ENCODE measurements at regions not wholly inside any gene's neighbourhood (a gene's known extent, or its start where the extent isn't known, plus 50 kb on each side); places are given as distances from the start of the nearest gene placed in this dataset.

DNA sequence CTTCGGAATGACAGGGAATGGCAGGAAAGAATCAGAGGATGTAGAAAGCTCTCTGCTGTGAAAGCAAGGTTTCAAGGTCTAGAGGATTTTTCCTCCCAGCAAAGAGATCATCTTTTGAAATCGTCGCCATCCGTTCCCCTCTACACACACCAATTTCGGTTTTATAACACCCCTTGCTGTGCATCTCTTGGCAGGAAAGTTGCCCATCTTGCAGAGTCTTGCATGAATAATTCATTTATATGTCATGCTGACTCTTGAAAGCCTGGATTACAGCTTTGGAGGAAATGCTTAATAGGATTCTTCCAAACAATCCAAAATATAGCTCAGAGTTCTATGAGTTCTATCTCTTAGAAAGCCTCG is 262.7 kb downstream of the CHL1 start:
- Mint-ChIP-seq H3K27me3 (ENCODE audit: low read depth) (no peaks in the 10 kb centered on the region), H3K4me3 (no peak overlapping the region), H3K4me1 (ENCODE audit: low read depth) (no peaks in the 10 kb centered on the region), H3K27ac (no peak overlapping the region), H3K9me3 (ENCODE audit: insufficient read depth) (peaks cover 4% of the 10 kb centered on the region), H3K36me3 (ENCODE audit: low read depth) (no peaks in the 10 kb centered on the region)
- ChIA-PET CTCF (interaction anchor here (1.4 kb wide), 1 partner anchor 9 kb away, joined by 3 read pairs; no protein-coding TSS in a partner anchor), POLR2A (no interaction called here)
- no peak for ATAC-seq
- no peak for DNase-seq

DNA sequence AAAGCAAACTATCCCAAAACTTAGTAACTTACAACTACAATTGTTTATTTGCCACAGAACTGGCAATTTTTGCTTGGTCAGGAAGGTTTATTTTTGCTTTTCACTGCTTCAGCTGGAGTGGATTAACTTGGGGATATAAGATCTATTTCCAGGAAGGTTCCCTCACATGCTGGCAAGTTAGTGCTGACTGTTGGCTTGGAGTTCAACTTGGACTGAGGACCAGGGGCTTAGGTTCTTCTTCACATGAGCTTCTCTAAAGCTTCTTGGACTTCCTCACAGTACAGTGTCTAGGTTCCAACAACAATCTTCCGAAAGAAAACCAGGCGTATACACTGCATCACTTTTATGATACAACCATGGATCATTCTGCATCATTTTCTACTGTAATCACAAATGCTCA is 264.4 kb downstream of the CHL1 start:
- POLR2A ChIA-PET, result no interaction called here
- H3K4me3 Mint-ChIP-seq, result no peak overlapping the region
- no peak for DNase-seq
- H3K27ac Mint-ChIP-seq, result no peak overlapping the region
- no peak for ATAC-seq
- H3K4me1 Mint-ChIP-seq (ENCODE audit: low read depth), result no peaks in the 10 kb centered on the region
- no peaks in the 10 kb centered on the region for H3K36me3 Mint-ChIP-seq (ENCODE audit: low read depth)
- peaks cover 4% of the 10 kb centered on the region for H3K9me3 Mint-ChIP-seq (ENCODE audit: insufficient read depth)
- H3K27me3 Mint-ChIP-seq (ENCODE audit: low read depth), result no peaks in the 10 kb centered on the region
- CTCF ChIA-PET, result no interaction called here

DNA sequence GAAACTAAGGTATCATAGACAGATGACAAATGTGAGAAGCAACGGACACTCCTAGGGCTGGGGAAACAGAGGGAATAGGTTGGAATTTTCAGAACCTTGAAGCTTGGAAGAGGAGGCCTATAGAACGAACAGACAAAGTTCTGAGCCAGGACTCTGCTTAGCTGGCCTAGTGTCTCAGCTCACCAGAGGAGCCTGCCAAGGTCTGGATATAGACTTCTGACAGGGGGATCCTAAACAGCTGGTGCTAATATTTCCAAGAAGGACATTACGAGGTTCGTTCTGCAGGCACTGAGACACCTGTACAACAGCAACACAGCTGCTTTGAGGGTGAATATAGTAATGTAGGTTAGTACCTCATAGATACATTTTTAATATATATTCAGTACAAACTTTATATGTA is 266.3 kb downstream of the CHL1 start:
- no peak for ATAC-seq
- H3K9me3 Mint-ChIP-seq (ENCODE audit: insufficient read depth), result peaks cover 4% of the 10 kb centered on the region
- DNase-seq, result no peak
- H3K4me3 Mint-ChIP-seq, result no peak overlapping the region
- no peak overlapping the region for H3K27ac Mint-ChIP-seq
- no peaks in the 10 kb centered on the region for H3K27me3 Mint-ChIP-seq (ENCODE audit: low read depth)
- POLR2A ChIA-PET, result no interaction called here
- no peaks in the 10 kb centered on the region for H3K4me1 Mint-ChIP-seq (ENCODE audit: low read depth)
- no peaks in the 10 kb centered on the region for H3K36me3 Mint-ChIP-seq (ENCODE audit: low read depth)
- CTCF ChIA-PET, result no interaction called here

DNA sequence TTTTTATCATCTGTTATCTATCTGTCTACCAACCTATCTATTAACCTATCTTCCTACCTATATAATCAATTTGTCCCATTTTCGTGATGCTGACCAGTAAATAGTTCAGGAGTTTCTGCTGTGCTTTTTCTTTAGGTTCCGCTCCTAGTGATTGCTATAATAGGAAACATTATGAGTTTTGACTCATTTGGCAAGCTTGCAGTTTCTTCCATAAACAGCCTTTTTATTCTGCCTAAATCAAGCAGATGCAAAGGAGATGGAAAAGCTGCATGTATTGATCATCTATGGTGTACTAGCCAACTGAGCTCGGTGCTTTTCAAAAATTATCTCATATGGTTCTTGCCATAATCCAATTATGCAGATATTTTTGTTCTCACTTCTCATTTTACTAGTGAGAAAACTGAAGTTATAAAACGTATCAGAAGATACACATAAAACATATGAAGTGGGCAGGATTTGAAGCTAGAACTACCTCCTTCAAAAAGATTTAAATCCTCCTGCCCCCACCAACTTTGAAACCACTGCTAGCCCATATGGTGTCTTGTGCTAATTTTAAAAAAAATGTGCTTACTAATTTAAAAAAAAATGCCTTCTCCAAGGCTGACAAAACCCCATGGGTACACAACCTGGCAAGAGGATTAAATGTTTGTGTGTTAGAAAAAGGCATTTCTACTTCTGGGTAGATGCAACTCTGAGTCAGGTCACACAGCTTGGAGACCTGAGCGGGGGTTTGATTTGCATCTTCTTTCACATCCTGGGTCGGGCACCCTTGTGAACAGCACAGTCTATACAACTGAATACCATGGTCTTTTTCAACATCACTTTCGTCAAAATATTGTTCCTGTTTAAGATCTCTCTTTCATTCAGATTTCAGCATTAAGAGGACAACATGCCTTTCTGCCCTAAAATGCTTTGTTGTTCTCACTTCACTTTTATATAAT is 267.0 kb downstream of the CHL1 start:
- Mint-ChIP-seq H3K4me3 (no peak overlapping the region), H3K36me3 (ENCODE audit: low read depth) (no peaks in the 10 kb centered on the region), H3K4me1 (ENCODE audit: low read depth) (no peaks in the 10 kb centered on the region), H3K9me3 (ENCODE audit: insufficient read depth) (peaks cover 4% of the 10 kb centered on the region), H3K27me3 (ENCODE audit: low read depth) (no peaks in the 10 kb centered on the region), H3K27ac (no peak overlapping the region)
- POLR2A ChIA-PET, result no interaction called here
- DNase-seq (no peak), ATAC-seq (no peak)
- CTCF ChIA-PET, result no interaction called here

DNA sequence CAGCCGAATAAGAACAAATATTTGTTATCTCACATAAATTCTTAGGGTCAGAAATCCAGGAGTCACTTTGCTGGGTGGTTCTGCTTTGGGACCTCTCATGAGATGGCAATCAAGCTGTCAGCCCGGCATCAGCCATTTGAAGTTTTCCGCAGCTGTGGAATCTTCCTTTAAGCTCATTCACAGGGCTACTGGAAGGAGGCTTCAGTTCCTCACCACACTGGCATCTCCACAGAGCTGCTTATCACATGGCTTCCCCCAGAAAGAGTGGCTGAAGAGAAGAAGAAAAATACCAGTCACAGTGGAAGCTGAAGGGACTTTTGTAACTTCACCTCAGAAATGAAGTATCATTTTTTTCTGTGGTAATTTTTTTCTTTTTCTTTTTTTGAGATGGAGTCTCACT is 267.7 kb downstream of the CHL1 start:
- Mint-ChIP-seq H3K4me1 (ENCODE audit: low read depth) (no peaks in the 10 kb centered on the region), H3K27me3 (ENCODE audit: low read depth) (no peaks in the 10 kb centered on the region), H3K4me3 (no peak overlapping the region), H3K27ac (no peak overlapping the region), H3K9me3 (ENCODE audit: insufficient read depth) (peaks cover 4% of the 10 kb centered on the region), H3K36me3 (ENCODE audit: low read depth) (no peaks in the 10 kb centered on the region)
- ChIA-PET CTCF (no interaction called here), POLR2A (no interaction called here)
- ATAC-seq (no peak), DNase-seq (no peak)

DNA sequence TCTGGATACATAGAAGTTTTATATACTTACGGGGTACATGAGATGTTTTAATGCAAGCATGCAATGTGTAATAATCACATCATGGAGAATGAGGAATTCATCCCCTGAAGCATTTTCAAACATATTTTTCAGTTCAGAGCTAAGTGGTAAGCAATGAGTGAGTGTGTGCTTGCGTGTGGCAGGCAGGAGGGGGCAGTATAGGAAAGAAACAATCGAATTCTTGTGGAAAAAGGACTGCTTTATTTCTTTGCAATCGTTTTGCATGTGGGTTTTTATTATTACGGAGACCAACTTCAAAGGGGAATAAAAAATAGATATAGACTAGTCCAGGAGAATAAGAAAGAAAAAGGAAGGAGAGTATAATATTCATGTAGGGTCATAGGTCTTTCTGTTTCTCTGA is 271.6 kb downstream of the CHL1 start:
- POLR2A ChIA-PET, result no interaction called here

DNA sequence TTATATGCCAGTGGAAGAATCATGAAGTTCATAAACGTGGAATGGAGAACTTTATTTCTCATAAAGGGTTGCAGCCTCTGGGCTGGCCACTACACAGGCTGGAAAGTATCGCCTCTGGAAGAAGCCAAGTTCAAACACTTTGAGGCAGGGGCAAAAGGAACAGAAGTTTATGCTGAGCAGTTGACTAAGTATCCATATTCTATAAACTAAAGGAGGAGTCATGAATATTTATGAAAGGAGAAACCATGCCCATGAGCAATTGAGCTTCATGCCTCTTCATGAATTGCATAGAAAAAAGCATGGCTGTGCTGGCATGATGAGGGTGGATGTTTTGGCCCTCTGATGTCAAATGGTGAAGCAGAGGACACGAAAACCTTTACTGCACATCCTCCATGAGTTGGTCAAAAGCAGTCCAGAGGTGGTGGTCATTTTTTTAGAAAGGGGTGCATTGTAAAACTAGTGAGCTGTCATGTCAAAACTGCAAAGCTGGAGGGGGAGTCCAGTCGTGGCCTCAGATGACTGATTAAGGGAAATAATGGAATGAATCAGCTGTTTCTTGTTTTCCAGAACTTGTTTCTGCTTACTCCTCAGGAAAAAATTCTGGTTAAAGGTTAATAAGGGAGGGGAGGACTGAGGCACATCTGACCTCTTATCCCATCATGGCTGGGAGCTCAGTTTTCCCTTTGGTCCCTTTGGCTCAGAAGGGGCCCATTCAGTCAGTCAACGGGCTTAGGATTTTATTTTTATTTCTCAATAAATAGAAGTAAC is 276.7 kb downstream of the CHL1 start:
- DNase-seq (no peak), ATAC-seq (no peak)
- CTCF ChIA-PET, result no interaction called here
- Mint-ChIP-seq H3K27ac (no peak overlapping the region), H3K4me3 (no peak overlapping the region), H3K27me3 (ENCODE audit: low read depth) (no peaks in the 10 kb centered on the region), H3K9me3 (ENCODE audit: insufficient read depth) (peaks cover 23% of the 10 kb centered on the region), H3K4me1 (ENCODE audit: low read depth) (no peaks in the 10 kb centered on the region), H3K36me3 (ENCODE audit: low read depth) (no peaks in the 10 kb centered on the region)
- POLR2A ChIA-PET, result no interaction called here

More for the DNA sequence above, 271.6 kb downstream of the CHL1 start:
- ATAC-seq (no peak), DNase-seq (no peak)
- Mint-ChIP-seq H3K36me3 (ENCODE audit: low read depth) (no peaks in the 10 kb centered on the region), H3K27ac (no peak overlapping the region), H3K4me1 (ENCODE audit: low read depth) (no peaks in the 10 kb centered on the region), H3K27me3 (ENCODE audit: low read depth) (no peaks in the 10 kb centered on the region), H3K9me3 (ENCODE audit: insufficient read depth) (peaks cover 8% of the 10 kb centered on the region), H3K4me3 (no peak overlapping the region)
- CTCF ChIA-PET, result interaction anchor here (0.8 to 0.9 kb wide), 2 partner anchors 9 kb away, joined by 3 read pairs; no protein-coding TSS in a partner anchor

DNA sequence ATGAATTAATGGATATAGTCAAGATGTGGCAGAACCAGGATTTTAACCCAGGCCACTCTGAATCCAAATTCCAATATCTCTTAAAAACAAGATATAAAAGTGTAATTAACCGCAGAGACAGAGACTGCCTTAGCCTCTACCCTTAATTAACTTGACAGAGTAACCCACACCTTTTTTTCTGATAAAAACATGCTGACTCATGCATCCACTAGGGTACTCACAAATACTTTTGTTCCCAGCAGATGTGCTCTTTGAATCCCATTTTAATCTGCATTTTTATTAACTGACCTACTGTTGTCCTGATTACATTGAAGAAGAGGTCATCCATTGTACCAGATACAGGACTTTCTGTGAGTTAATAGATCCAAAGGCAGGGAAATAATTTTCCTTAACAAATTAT is 278.3 kb downstream of the CHL1 start:
- CTCF ChIA-PET, result no interaction called here
- H3K27ac Mint-ChIP-seq, result no peak overlapping the region
- no peak overlapping the region for H3K4me3 Mint-ChIP-seq
- H3K4me1 Mint-ChIP-seq (ENCODE audit: low read depth), result no peaks in the 10 kb centered on the region
- POLR2A ChIA-PET, result no interaction called here
- H3K27me3 Mint-ChIP-seq (ENCODE audit: low read depth), result no peaks in the 10 kb centered on the region
- peaks cover 23% of the 10 kb centered on the region for H3K9me3 Mint-ChIP-seq (ENCODE audit: insufficient read depth)
- H3K36me3 Mint-ChIP-seq (ENCODE audit: low read depth), result no peaks in the 10 kb centered on the region
- DNase-seq (no peak), ATAC-seq (no peak)

DNA sequence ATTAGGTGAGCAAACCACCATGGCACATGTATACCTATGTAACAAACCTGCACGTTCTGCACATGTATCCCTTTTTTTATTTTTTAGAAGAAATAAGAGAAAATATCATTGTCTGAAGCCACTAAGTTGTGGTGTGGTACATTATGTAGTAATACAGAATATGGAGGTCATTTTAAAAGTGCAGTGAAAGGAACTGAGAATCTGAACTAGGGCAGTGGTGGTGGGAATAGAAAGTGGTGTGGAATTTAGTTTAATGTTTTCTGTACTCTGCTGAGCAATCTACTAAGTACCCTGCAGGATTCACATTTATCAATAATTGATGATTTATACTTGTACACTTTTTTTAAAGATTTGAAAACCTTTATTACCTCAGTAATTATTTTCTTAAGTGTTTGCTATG is 283.5 kb downstream of the CHL1 start:
- Mint-ChIP-seq H3K9me3 (ENCODE audit: insufficient read depth) (peaks cover 4% of the 10 kb centered on the region), H3K4me3 (no peak overlapping the region), H3K4me1 (ENCODE audit: low read depth) (no peaks in the 10 kb centered on the region), H3K27ac (no peak overlapping the region), H3K27me3 (ENCODE audit: low read depth) (no peaks in the 10 kb centered on the region), H3K36me3 (ENCODE audit: low read depth) (no peaks in the 10 kb centered on the region)
- ATAC-seq (no peak), DNase-seq (no peak)
- POLR2A ChIA-PET, result no interaction called here
- CTCF ChIA-PET, result no interaction called here

DNA sequence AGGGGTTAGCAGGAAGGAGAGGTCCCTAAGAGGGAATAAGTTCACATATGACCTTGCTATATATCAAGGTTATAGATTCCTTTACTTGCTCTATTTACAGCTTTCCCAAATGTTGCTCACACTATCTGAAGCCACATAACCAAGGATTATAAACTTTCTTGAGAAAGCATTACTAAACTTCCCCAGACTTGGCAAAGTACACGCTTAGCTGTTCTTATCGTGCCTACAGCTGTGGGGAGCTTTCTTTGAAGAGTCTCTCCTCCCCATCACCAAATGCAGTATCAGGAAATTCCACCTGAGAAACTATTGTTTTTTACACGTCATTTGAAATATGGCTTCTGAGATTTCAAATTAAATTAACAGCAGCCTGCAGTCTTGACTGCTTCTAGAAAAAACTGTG is 284.5 kb downstream of the CHL1 start:
- Mint-ChIP-seq H3K4me3 (no peak overlapping the region), H3K9me3 (ENCODE audit: insufficient read depth) (no peaks in the 10 kb centered on the region), H3K27me3 (ENCODE audit: low read depth) (no peaks in the 10 kb centered on the region), H3K4me1 (ENCODE audit: low read depth) (no peaks in the 10 kb centered on the region), H3K36me3 (ENCODE audit: low read depth) (no peaks in the 10 kb centered on the region), H3K27ac (no peak overlapping the region)
- ATAC-seq, result no peak
- ChIA-PET CTCF (no interaction called here), POLR2A (no interaction called here)
- DNase-seq, result no peak

DNA sequence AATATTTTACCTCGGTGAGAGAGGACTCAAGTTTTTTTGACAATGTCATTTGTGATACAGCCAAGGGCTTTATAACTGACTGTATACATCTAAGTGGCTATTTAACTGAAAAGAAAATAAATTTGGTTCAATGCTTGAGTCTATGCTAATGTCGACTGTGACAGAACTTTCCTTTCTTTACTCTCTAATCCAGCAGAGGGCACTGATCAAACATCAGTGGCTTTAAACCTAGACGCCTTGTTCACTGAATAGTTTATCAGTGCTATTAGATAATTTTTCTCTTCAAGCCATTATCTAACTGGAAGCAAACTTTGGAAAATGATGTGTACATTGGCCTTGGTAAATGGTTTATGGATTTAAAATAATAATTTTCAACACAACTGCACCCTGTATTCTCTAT is 285.1 kb downstream of the CHL1 start:
- Mint-ChIP-seq H3K4me1 (ENCODE audit: low read depth) (no peaks in the 10 kb centered on the region), H3K27ac (no peak overlapping the region), H3K27me3 (ENCODE audit: low read depth) (no peaks in the 10 kb centered on the region), H3K36me3 (ENCODE audit: low read depth) (no peaks in the 10 kb centered on the region), H3K4me3 (no peak overlapping the region), H3K9me3 (ENCODE audit: insufficient read depth) (no peaks in the 10 kb centered on the region)
- ATAC-seq, result no peak
- DNase-seq, result no peak
- ChIA-PET CTCF (no interaction called here), POLR2A (no interaction called here)

DNA sequence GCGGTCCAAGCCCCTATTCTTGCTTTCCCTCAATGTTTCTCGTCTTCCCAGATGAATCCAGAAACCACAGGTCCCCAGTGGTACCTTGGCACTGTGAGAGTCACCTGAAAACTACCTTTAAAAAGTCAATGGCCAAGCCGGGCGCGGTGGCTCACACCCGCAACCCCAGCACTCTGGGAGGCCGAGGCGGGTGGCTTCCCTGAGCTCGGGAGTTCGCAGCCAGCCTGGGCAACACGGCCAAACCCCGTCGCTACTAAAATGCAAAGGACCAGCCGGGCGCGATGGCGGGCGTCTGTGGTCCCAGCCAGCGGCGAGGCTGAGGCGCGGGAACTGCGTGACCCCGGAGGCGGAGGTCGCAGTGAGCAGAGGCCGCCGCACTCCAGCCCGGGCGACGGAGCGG is 285.9 kb downstream of the CHL1 start:
- Mint-ChIP-seq H3K36me3 (ENCODE audit: low read depth) (no peaks in the 10 kb centered on the region), H3K9me3 (ENCODE audit: insufficient read depth) (no peaks in the 10 kb centered on the region), H3K4me1 (ENCODE audit: low read depth) (no peaks in the 10 kb centered on the region), H3K27ac (no peak overlapping the region), H3K4me3 (no peak overlapping the region), H3K27me3 (ENCODE audit: low read depth) (no peaks in the 10 kb centered on the region)
- DNase-seq (no peak), ATAC-seq (no peak)
- ChIA-PET POLR2A (no interaction called here), CTCF (no interaction called here)
